ENCODE measurements at regions not wholly inside any gene's neighbourhood (a gene's known extent, or its start where the extent isn't known, plus 50 kb on each side); places are given as distances from the start of the nearest gene placed in this dataset.

- no peak for TF ChIP-seq CTCF (IDR thresholded peaks at IDR 0.05; ENCODE audit: poor library complexity)
- no peak for TF ChIP-seq EZH2 (IDR thresholded peaks at IDR 0.05; ENCODE audit: borderline replicate concordance)
- no peak for TF ChIP-seq EZH2phosphoT487 (IDR thresholded peaks at IDR 0.05; ENCODE audit: low read depth, severe bottlenecking, unreplicated experiment)
These were observed 55.8 kb upstream of the CTNNB1 start for GRCh38 chr3:41143421-41144031.

Measured in hepatocyte (in vitro differentiated cells).